Endothelial cell of umbilical vein (primary cell): ENCODE measurements at regions not wholly inside any gene's neighbourhood (a gene's known extent, or its start where the extent isn't known, plus 50 kb on each side); places are given as distances from the start of the nearest gene placed in this dataset.

Experiments used
- BruUV-seq: library from RNA; stranded (reverse); fragments of 400-500 nt; replicated peaks from 2 replicates; lab custom pipeline; 2021; lab: Mats Ljungman, UMichigan
- CTCF ChIA-PET: fragments of 300-600, 350-600 bp; sonication (Branson Sonifier 250); formaldehyde crosslinking; loops from one replicate; lab custom pipeline; 2021; ENCODE audit warnings: antibody characterized with exemption, inconsistent platforms; lab: Charles Lee
- POLR2A ChIA-PET: fragments of 300-600, 350-600 bp; sonication (Branson Sonifier 250); formaldehyde crosslinking; loops from one replicate; lab custom pipeline; 2021; ENCODE audit warnings: antibody characterized with exemption, inconsistent platforms; lab: Charles Lee
- DNase-seq: peaks from one replicate; pipeline ENCODE4 v3.0.0-alpha.2; 2011; ENCODE audit warnings: low read depth, low spot score
- FAIRE-seq: peaks from 2 replicates; lab custom pipeline; 2011; peaks lifted over from hg19 to GRCh38; lab: Jason Lieb, UNC
- H2AFZ ChIP-seq: 2 replicates; pipeline ENCODE4 v1.6.0; 2012; ENCODE audit warnings: low read depth, low read length, control low read depth, inconsistent platforms
- H3K27ac ChIP-seq: 2 replicates; pipeline ENCODE4 v1.5.1; 2011; ENCODE audit warnings: low read depth, mild to moderate bottlenecking, control low read depth, low read length, moderate library complexity; ENCODE audit not compliant: insufficient read depth
- H3K27me3 ChIP-seq, 2 experiments: 2 replicates each; pipeline versions ENCODE4 v1.6.0 to v1.6.1; 2011; ENCODE audit warnings: low read length in 2 of 2, mixed read lengths in 1 of 2; ENCODE audit not compliant: control insufficient read depth in 2 of 2, insufficient read depth in 2 of 2
- H3K36me3 ChIP-seq, 2 experiments: 2 replicates in 1 of 2; 3 replicates in 1 of 2; pipeline ENCODE4 v1.5.1; 2011; ENCODE audit warnings: low read length in 2 of 2, mild to moderate bottlenecking in 1 of 2, moderate library complexity in 1 of 2; ENCODE audit not compliant: control insufficient read depth in 2 of 2, insufficient read depth in 2 of 2; ENCODE audit errors: extremely low read depth in 1 of 2
- H3K4me1 ChIP-seq: 3 replicates; pipeline ENCODE4 v1.5.1; 2011; ENCODE audit warnings: mild to moderate bottlenecking, low read length; ENCODE audit not compliant: control insufficient read depth, insufficient read depth; ENCODE audit errors: extremely low read depth
- H3K4me2 ChIP-seq: 2 replicates; pipeline ENCODE4 v1.6.1; 2011; ENCODE audit warnings: low read length, control low read depth, mixed read lengths; ENCODE audit not compliant: insufficient read depth
- H3K4me3 ChIP-seq, 3 experiments: fragments of 200-600 bp in 1 of 3; sonication (generic), shearing (Covaris generic) in 1 of 3; replicated peaks in 1 of 3; 2 replicates each; pipeline ENCODE4 v1.5.1; 2011 to 2016; ENCODE audit warnings: control low read depth in 3 of 3, low read length in 3 of 3, mild to moderate bottlenecking in 2 of 3, inconsistent platforms in 1 of 3, low read depth in 1 of 3, moderate library complexity in 1 of 3; ENCODE audit not compliant: insufficient read depth in 1 of 3
- H3K79me2 ChIP-seq: 2 replicates; pipeline ENCODE4 v1.6.0; 2012; ENCODE audit warnings: low read length, inconsistent platforms; ENCODE audit not compliant: control insufficient read depth, insufficient read depth
- H3K9ac ChIP-seq: replicated peaks from 2 replicates; pipeline ENCODE3; 2011; ENCODE audit warnings: low read length, control low read depth; ENCODE audit not compliant: insufficient read depth; ENCODE audit errors: extremely low read depth
- H3K9me1 ChIP-seq: replicated peaks from 3 replicates; pipeline ENCODE4 v1.6.0; 2011; ENCODE audit warnings: mild to moderate bottlenecking, low read length; ENCODE audit not compliant: control insufficient read depth, insufficient read depth; ENCODE audit errors: extremely low read depth
- H3K9me3 ChIP-seq: replicated peaks from 2 replicates; pipeline ENCODE4 v1.5.1; 2012; ENCODE audit warnings: low read length, inconsistent platforms; ENCODE audit not compliant: control insufficient read depth, insufficient read depth
- H4K20me1 ChIP-seq: replicated peaks from 2 replicates; pipeline ENCODE3; 2011; ENCODE audit warnings: mild to moderate bottlenecking, low read length; ENCODE audit not compliant: control insufficient read depth, insufficient read depth; ENCODE audit errors: extremely low read depth
- EZH2 ChIP-seq: IDR thresholded peaks from 2 replicates; pipeline ENCODE4 v1.6.1; 2012; ENCODE audit warnings: borderline replicate concordance, low read depth, mild to moderate bottlenecking, moderate library complexity, low read length, inconsistent platforms; ENCODE audit not compliant: severe bottlenecking
- FOS ChIP-seq: IDR thresholded peaks from 2 replicates; pipeline ENCODE4 v1.6.1; 2011; ENCODE audit warnings: mild to moderate bottlenecking, low read length, moderate library complexity, borderline replicate concordance; ENCODE audit not compliant: insufficient read depth
- GATA2 ChIP-seq: IDR thresholded peaks from 2 replicates; pipeline ENCODE4 v1.7.0; 2011; ENCODE audit warnings: low read depth, mild to moderate bottlenecking, moderate library complexity, mixed read lengths, low read length; ENCODE audit not compliant: insufficient read length, insufficient read depth
- JUN ChIP-seq: IDR thresholded peaks from 2 replicates; pipeline ENCODE4 v1.6.1; 2011; ENCODE audit warnings: borderline replicate concordance, low read depth; ENCODE audit not compliant: insufficient read length, insufficient read depth
- POLR2A ChIP-seq: IDR thresholded peaks from 2 replicates; pipeline ENCODE4 v1.6.1; 2012; ENCODE audit warnings: low read depth, mild to moderate bottlenecking, control low read depth, low read length
- dilution Hi-C: fragments of 300-500 bp; cut with MboI; formaldehyde crosslinking; loops from one replicate; pipeline ENCODE4 v1.15.0; 2019; ENCODE audit warnings: low sequenced_read_pairs; ENCODE audit not compliant: extremely low pct_ligation_motif_present
- intact Hi-C: fragments of 100-400 bp; cut with micrococcal nuclease; formaldehyde crosslinking; loops from one replicate; pipeline ENCODE4 v1.10.0; 2022
- TF ChIP-seq, protein P1 (sequence below), 2 donors: IDR thresholded peaks; 1 replicate in 1 of 2; 2 replicates in 1 of 2; pipeline ENCODE4 v1.5.1; 2011; ENCODE audit warnings: low read length in 2 of 2, mild to moderate bottlenecking in 2 of 2, moderate library complexity in 2 of 2, control low read depth in 1 of 2, inconsistent platforms in 1 of 2, low read depth in 1 of 2; ENCODE audit not compliant: insufficient read depth in 1 of 2; ENCODE audit errors: extremely low read depth in 1 of 2

DNA sequence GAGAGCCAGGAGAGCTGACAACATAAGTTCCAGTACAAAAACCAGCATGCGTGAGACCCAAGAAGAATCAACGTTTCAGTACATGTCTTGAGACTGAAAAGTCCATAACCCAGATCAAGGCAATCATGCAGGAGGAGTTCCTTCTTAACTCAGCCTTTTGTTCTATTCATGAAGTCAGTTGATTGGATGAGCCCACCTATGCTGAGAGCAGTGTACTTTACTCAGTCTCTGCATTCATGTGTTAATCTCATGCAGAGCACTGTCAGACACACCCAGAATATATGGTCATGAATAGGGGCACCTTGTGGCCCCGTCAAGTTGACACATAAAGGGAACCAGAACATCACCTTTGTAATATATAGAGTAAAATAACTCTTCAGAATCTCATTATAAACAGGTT, 653.6 kb upstream of the CNTNAP5 start:
- dilution Hi-C loops: no loop called here
- no peaks in the 10 kb centered on the region for H3K36me3 ChIP-seq
- no peaks in the 10 kb centered on the region for H3K27me3 ChIP-seq
- ChIA-PET POLR2A (no interaction called here), CTCF (no interaction called here)
- H3K4me2 ChIP-seq: no peak overlapping the region
- H3K4me1 ChIP-seq: no peaks in the 10 kb centered on the region
- FAIRE-seq (no peak), DNase-seq (no peak)
- no TSS peak for BruUV-seq
- H3K9me1 ChIP-seq: no peaks in the 10 kb centered on the region
- no peak overlapping the region for H3K27ac ChIP-seq
- H4K20me1 ChIP-seq: no peaks in the 10 kb centered on the region
- no peak overlapping the region for H3K9ac ChIP-seq
- intact Hi-C loops: no loop called here
- no peaks in the 10 kb centered on the region for H3K79me2 ChIP-seq
- peaks cover 2% of the 10 kb centered on the region for H3K9me3 ChIP-seq
- H3K4me3 ChIP-seq: no peak overlapping the region
- no peak for TF ChIP-seq FOS
- no peak for TF ChIP-seq JUN
- no peak for TF ChIP-seq POLR2A
- H2AFZ ChIP-seq: no peak overlapping the region

DNA sequence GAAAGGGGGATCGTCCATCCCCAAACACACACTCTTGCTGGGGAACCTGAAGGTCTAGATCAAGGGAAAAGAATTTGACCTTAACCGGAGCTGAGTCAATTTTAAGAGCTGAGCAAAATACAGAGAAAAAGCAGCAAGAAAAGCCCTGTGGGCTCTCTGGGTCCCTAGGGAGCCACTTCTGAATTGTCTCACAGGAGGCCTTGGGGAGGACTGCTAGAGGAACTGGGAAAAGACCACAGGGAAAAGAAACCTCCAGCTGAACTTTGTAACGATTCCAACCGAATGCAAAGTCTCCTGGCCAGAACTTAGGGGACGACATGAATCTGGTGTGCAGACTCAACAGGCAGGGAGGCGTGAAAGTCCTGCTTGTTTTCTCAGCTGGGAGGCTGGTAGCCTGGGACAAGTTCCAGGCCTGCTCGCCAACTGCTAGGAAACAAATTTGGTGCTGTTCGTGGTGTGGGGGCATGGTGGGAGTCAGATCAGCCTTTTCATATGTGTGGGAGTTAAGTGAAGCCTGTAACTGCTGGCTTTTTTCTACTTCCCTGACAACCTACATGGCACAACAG, 644.6 kb upstream of the CNTNAP5 start:
- Histone ChIP-seq H3K27me3 (no peaks in the 10 kb centered on the region), H2AFZ (no peak overlapping the region), H4K20me1 (no peaks in the 10 kb centered on the region), H3K9me3 (peaks cover 2% of the 10 kb centered on the region), H3K36me3 (no peaks in the 10 kb centered on the region), H3K9me1 (no peaks in the 10 kb centered on the region), H3K4me3 (no peak overlapping the region), H3K27ac (no peak overlapping the region), H3K9ac (no peak overlapping the region), H3K79me2 (no peaks in the 10 kb centered on the region), H3K4me1 (no peaks in the 10 kb centered on the region), H3K4me2 (no peak overlapping the region)
- dilution Hi-C loops (no loop called here), intact Hi-C loops (no loop called here)
- POLR2A ChIA-PET: no interaction called here
- FAIRE-seq (no peak), DNase-seq (no peak)
- CTCF ChIA-PET: no interaction called here
- BruUV-seq: no TSS peak
- TF ChIP-seq GATA2 (no peak), EZH2 (no peak)
- TF ChIP-seq, protein P1, sequence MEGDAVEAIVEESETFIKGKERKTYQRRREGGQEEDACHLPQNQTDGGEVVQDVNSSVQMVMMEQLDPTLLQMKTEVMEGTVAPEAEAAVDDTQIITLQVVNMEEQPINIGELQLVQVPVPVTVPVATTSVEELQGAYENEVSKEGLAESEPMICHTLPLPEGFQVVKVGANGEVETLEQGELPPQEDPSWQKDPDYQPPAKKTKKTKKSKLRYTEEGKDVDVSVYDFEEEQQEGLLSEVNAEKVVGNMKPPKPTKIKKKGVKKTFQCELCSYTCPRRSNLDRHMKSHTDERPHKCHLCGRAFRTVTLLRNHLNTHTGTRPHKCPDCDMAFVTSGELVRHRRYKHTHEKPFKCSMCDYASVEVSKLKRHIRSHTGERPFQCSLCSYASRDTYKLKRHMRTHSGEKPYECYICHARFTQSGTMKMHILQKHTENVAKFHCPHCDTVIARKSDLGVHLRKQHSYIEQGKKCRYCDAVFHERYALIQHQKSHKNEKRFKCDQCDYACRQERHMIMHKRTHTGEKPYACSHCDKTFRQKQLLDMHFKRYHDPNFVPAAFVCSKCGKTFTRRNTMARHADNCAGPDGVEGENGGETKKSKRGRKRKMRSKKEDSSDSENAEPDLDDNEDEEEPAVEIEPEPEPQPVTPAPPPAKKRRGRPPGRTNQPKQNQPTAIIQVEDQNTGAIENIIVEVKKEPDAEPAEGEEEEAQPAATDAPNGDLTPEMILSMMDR (IDR thresholded peaks at IDR 0.05; ENCODE audit: extremely low read depth in 1 of 2, insufficient read depth in 1 of 2, low read depth in 1 of 2, low read length in 2 of 2): no peak
